ENCODE measurements at regions not wholly inside any gene's neighbourhood (a gene's known extent, or its start where the extent isn't known, plus 50 kb on each side); places are given as distances from the start of the nearest gene placed in this dataset.
"Not testable (repeated sequence)": the region's sequence is repeated elsewhere in the genome, so short reads cannot be mapped to it uniquely, and the experiment has no call there.

DNA sequence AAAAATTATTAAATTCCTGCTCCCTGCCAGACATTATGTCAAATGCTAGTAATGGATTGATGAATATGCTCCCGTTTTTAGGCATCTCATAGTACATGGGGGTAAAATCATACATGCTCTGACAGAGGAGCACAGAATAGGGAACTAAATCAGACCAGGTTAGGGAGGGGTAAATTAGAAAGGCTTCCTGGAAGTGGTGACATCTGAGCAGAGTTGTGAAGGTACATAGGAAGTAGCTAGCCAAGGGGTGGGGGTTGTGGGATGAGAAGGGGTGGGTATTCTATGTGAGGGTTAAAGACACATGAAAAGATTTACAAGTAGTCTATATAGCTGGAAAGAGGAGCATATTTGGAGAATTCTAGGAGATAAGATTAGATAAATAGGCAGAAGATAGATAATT lies 171.7 kb upstream of the FBXO33 start:
- TF ChIP-seq, protein P1, sequence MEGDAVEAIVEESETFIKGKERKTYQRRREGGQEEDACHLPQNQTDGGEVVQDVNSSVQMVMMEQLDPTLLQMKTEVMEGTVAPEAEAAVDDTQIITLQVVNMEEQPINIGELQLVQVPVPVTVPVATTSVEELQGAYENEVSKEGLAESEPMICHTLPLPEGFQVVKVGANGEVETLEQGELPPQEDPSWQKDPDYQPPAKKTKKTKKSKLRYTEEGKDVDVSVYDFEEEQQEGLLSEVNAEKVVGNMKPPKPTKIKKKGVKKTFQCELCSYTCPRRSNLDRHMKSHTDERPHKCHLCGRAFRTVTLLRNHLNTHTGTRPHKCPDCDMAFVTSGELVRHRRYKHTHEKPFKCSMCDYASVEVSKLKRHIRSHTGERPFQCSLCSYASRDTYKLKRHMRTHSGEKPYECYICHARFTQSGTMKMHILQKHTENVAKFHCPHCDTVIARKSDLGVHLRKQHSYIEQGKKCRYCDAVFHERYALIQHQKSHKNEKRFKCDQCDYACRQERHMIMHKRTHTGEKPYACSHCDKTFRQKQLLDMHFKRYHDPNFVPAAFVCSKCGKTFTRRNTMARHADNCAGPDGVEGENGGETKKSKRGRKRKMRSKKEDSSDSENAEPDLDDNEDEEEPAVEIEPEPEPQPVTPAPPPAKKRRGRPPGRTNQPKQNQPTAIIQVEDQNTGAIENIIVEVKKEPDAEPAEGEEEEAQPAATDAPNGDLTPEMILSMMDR (conservative IDR thresholded peaks at IDR 0.05; ENCODE audit: low read length), result no peak
- no peak overlapping the region for H3K4me3 ChIP-seq (ENCODE audit: low read length)
- DNase-seq (ENCODE audit: low read depth), result no peak

DNA sequence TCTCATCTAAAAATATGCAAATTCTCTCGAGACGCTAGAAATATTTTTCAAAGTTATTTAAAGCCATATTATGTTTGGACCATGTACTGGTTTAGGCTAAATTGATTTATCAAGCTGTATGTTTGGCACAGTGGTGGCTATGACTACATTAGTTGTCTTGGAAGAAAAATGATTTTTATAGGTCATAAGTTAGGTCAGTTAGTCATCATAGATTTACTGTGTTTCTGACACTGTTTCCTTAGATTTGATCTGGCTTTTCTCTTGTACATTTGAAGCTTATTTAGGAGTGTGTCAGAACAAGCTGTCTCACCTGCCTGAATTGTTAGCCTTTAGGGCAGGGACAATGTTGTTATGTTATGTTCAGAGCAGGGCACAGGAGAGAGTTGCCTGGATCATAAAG lies 161.1 kb upstream of the FBXO33 start:
- TF ChIP-seq, protein P1 (conservative IDR thresholded peaks at IDR 0.05; ENCODE audit: low read length), result no peak
- no peak overlapping the region for H3K4me3 ChIP-seq (ENCODE audit: low read length)
- DNase-seq (ENCODE audit: low read depth), result no peak

DNA sequence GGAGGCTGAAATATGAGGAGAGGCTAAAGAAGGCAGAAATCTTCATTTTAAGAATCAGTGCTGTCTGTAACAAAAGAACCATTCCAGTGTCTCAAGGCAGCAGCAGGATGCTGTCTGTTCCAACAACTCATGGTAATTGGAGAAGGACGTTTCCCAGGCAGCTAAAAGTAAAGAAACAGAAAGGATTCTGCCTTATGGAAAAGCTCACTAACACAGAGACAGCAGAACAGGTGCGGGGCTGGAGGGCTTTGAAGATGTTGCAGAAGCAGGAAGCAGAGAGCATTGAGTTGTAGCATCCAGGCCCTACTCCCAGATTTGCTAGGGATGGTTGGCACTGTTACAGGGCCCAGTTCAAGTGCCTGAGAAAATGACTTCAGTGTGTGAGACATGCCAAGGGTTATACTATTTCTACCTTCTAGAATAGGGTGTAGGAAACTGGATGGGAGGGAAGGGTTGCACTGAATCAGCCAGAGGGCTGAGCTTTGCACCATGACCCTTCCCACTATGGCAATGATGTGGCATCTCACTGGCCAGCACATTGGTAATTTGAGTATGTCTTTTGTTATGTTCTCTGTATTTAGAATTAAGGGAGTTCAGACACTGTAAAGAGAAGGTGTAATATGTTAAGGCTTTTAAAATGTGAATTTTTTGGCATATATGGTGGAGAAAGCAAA lies 160.0 kb upstream of the FBXO33 start:
- H3K4me3 ChIP-seq (ENCODE audit: low read length), result no peak overlapping the region
- TF ChIP-seq, protein P1 (conservative IDR thresholded peaks at IDR 0.05; ENCODE audit: low read length), result no peak
- no peak for DNase-seq (ENCODE audit: low read depth)

DNA sequence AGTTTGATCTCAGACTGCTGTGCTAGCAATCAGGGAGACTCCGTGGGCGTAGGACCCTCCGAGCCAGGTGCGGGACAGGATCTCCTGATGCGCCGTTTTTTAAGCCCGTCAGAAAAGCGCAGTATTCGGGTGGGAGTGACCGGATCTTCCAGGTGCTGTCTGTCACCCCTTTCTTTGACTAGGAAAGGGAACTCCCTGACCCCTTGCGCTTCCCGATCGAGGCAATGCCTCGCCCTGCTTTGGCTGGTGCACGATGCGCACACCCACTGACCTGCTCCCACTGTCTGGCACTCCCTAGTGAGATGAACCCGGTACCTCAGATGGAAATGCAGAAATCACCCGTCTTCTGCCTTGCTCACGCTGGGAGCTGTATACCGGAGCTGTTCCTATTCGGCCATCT lies 157.6 kb upstream of the FBXO33 start:
- H3K4me3 ChIP-seq (ENCODE audit: low read length); DNase-seq (ENCODE audit: low read depth): not testable (repeated sequence)

DNA sequence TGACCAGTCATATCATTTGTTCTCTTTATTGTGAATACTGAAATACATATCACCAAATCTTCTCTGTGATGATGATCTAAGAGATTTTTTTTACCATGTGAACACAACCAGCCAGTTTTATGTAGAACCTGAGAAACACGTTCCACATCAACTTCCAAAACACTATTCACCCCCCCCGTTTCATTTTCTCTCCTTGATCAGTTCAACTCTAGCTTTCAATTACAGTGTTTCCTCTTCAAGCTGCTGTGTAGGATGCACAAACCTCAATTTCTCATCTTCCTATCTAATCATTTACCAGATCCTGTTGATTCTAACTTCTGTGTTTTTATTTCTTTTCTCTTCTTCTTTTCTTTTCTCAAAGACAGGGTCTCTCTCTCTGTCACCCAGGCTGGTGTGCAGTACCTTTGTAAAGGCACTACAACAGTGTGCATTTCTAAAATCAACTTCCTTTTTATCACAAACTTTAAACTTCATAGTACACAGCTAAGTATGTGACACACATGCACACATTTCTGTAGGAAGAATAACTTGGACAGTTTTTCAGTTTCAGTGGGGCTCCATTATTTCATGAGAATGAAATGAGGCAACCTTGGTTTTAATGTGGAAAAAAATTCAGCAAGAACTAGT lies 149.9 kb upstream of the FBXO33 start:
- TF ChIP-seq, protein P1 (conservative IDR thresholded peaks at IDR 0.05; ENCODE audit: low read length), result no peak
- DNase-seq (ENCODE audit: low read depth), result no peak
- no peak overlapping the region for H3K4me3 ChIP-seq (ENCODE audit: low read length)

DNA sequence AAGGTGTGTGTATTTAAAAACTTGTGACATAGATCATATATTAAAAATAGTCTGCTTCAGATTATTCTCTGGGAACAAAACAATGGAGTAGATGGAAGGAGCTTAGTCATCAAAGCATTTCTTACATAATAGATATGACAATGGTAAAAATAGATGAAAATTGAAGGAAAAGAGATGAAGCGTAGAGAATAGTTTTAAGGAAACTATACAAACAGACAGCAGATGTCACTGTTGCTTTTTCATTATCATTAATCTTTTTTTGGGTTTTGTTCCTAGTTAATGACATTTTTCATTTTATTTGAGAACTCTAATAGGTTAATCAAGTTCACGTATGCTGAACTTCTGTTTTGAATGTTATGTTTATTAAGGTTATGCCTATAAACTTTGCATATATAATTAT lies 149.2 kb upstream of the FBXO33 start:
- no peak for DNase-seq (ENCODE audit: low read depth)

DNA sequence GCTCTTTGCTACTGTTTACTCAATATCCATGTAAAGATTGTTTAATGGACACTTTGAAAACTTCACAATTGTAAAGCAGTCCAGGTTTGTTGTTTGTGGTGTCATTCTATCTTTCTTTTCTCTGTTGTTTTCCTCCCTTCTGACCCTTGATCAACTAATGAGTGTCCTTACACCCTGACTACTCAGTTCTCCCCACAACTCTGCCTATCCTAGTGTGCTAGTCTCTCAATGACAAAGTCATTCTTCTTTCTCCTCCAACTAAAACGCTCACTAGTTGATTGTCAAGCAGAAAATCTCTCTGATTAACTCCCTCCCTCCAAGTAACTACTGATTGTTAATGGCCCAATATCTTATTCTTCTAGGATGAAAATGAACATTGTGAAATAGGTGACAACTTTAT lies 148.5 kb upstream of the FBXO33 start:
- TF ChIP-seq, protein P1 (conservative IDR thresholded peaks at IDR 0.05; ENCODE audit: low read length), result no peak
- DNase-seq (ENCODE audit: low read depth), result no peak
- no peak overlapping the region for H3K4me3 ChIP-seq (ENCODE audit: low read length)

More for the DNA sequence above, 149.2 kb upstream of the FBXO33 start:
- TF ChIP-seq, protein P1 (conservative IDR thresholded peaks at IDR 0.05; ENCODE audit: low read length), result no peak
- H3K4me3 ChIP-seq (ENCODE audit: low read length), result no peak overlapping the region

All from AG10803 (cell line).